ENCODE measurements at regions not wholly inside any gene's neighbourhood (a gene's known extent, or its start where the extent isn't known, plus 50 kb on each side); places are given as distances from the start of the nearest gene placed in this dataset.
"Not testable (repeated sequence)": the region's sequence is repeated elsewhere in the genome, so short reads cannot be mapped to it uniquely, and the experiment has no call there.

- H3K27ac ChIP-seq = no peak overlapping the region
- H3K4me3 ChIP-seq = no peak overlapping the region
These were observed 50.8 kb upstream of the ECHDC3 start for GRCh38 chr10:11691319-11691755.

GRCh38 chr10:11689945-11690736 is 52.0 kb upstream of the ECHDC3 start:
- Histone ChIP-seq H3K27ac (no peak overlapping the region), H3K4me3 (no peak overlapping the region)

- H3K4me3 ChIP-seq = not testable (repeated sequence)
- H3K27ac ChIP-seq = peak overlapping the region in 10 of 21 experiments; percentile 2 to 92 (median 31)
These were observed 53.8 kb upstream of the ECHDC3 start for GRCh38 chr10:11688448-11688795.

GRCh38 chr10:11687779-11688447 is 54.3 kb upstream of the ECHDC3 start:
- no peak overlapping the region for H3K4me3 ChIP-seq
- H3K27ac ChIP-seq = peak overlapping the region in 16 of 21 experiments; percentile 2 to 92 (median 39)

GRCh38 chr10:11687357-11687771 is 54.8 kb upstream of the ECHDC3 start:
- peak overlapping the region in 14 of 21 experiments; percentile 2 to 92 (median 46) for H3K27ac ChIP-seq

GRCh38 chr10:11685787-11686218 is 56.4 kb upstream of the ECHDC3 start:
- Histone ChIP-seq H3K27ac (peak overlapping the region in 19 of 21 experiments; percentile 38 to 97 (median 85)), H3K4me3 (no peak overlapping the region)

More at GRCh38 chr10:11687357-11687771, 54.8 kb upstream of the ECHDC3 start:
- H3K4me3 ChIP-seq = no peak overlapping the region

- Histone ChIP-seq H3K27ac (peak overlapping the region in 20 of 21 experiments; percentile 73 to 97 (median 84)), H3K4me3 (peak overlapping the region; percentile 1 to 34 (median 22))
These were observed 57.2 kb upstream of the ECHDC3 start for GRCh38 chr10:11684717-11685645.

GRCh38 chr10:11684341-11684716 is 57.9 kb upstream of the ECHDC3 start:
- peak overlapping the region in 19 of 21 experiments; percentile 73 to 97 (median 85) for H3K27ac ChIP-seq
- peak overlapping the region in 6 of 7 experiments; percentile 8 to 34 (median 23) for H3K4me3 ChIP-seq

- Histone ChIP-seq H3K4me3 (no peak overlapping the region), H3K27ac (peak overlapping the region in 14 of 21 experiments; percentile 4 to 97 (median 86))
These were observed 58.5 kb upstream of the ECHDC3 start for GRCh38 chr10:11683529-11684320.

- H3K4me3 ChIP-seq = no peak overlapping the region
- peak overlapping the region in 2 of 21 experiments; percentile 87 to 92 for H3K27ac ChIP-seq
These were observed 59.3 kb upstream of the ECHDC3 start for GRCh38 chr10:11682851-11683250.

GRCh38 chr10:11682267-11682683 is 59.9 kb upstream of the ECHDC3 start:
- no peak overlapping the region for H3K27ac ChIP-seq
- H3K4me3 ChIP-seq = no peak overlapping the region

- Histone ChIP-seq H3K4me3 (no peak overlapping the region), H3K27ac (no peak overlapping the region)
These were observed 61.7 kb upstream of the ECHDC3 start for GRCh38 chr10:11680496-11680895.

GRCh38 chr10:11679946-11680345 is 62.2 kb upstream of the ECHDC3 start:
- Histone ChIP-seq H3K4me3 (no peak overlapping the region), H3K27ac (no peak overlapping the region)

- Histone ChIP-seq H3K4me3 (no peak overlapping the region), H3K27ac (no peak overlapping the region)
These were observed 63.9 kb upstream of the ECHDC3 start for GRCh38 chr10:11678074-11678793.

- H3K4me3 ChIP-seq = no peak overlapping the region
- H3K27ac ChIP-seq = no peak overlapping the region
These were observed 64.7 kb upstream of the ECHDC3 start for GRCh38 chr10:11677480-11677879.

GRCh38 chr10:11673346-11674280 is 62.2 kb upstream of the USP6NL start:
- no peak overlapping the region for H3K27ac ChIP-seq
- no peak overlapping the region for H3K4me3 ChIP-seq

- Histone ChIP-seq H3K27ac (no peak overlapping the region), H3K4me3 (no peak overlapping the region)
These were observed 61.4 kb upstream of the USP6NL start for GRCh38 chr10:11672836-11673235.
